RPMI8226 (cell line): ENCODE measurements at regions not wholly inside any gene's neighbourhood (a gene's known extent, or its start where the extent isn't known, plus 50 kb on each side); places are given as distances from the start of the nearest gene placed in this dataset.

Experiments
- DNase-seq: peaks from one replicate; pipeline ENCODE4 v3.0.0-alpha.2; 2015

GRCh38 chr3:26559227-26559626, 63.3 kb upstream of the LRRC3B start:
- no peak for DNase-seq

- no peak for DNase-seq
Observed at GRCh38 chr3:26560081-26560480, 62.5 kb upstream of the LRRC3B start.

- DNase-seq = no peak
Observed at GRCh38 chr3:26562021-26562768, 60.4 kb upstream of the LRRC3B start.
